ENCODE measurements at regions not wholly inside any gene's neighbourhood (a gene's known extent, or its start where the extent isn't known, plus 50 kb on each side); places are given as distances from the start of the nearest gene placed in this dataset.
A peak's percentile ranks its signal among the peaks of the same experiment; 100 is the strongest.
"Not testable (repeated sequence)": the region's sequence is repeated elsewhere in the genome, so short reads cannot be mapped to it uniquely, and the experiment has no call there.

GRCh38 chr12:5096241-5096924 lies 52.7 kb downstream of the KCNA5 start:
- DNase-seq: no peak

- no peak for DNase-seq
These were observed 54.1 kb downstream of the KCNA5 start for GRCh38 chr12:5097786-5098185.

- no peak for DNase-seq
These were observed 55.5 kb downstream of the KCNA5 start for GRCh38 chr12:5099136-5099535.

- DNase-seq: no peak
These were observed 55.9 kb downstream of the KCNA5 start for GRCh38 chr12:5099591-5099990.

GRCh38 chr12:5101686-5102085 lies 58.0 kb downstream of the KCNA5 start:
- DNase-seq: no peak

GRCh38 chr12:5102261-5102789 lies 58.6 kb downstream of the KCNA5 start:
- DNase-seq: no peak

GRCh38 chr12:5102806-5103205 lies 59.1 kb downstream of the KCNA5 start:
- no peak for DNase-seq

GRCh38 chr12:5110345-5110744 lies 66.7 kb downstream of the KCNA5 start:
- no peak for DNase-seq

GRCh38 chr12:5114436-5114835 lies 70.8 kb downstream of the KCNA5 start:
- DNase-seq: no peak

- not testable (repeated sequence) for DNase-seq
These were observed 78.1 kb downstream of the KCNA5 start for GRCh38 chr12:5121784-5122183.

GRCh38 chr12:5122256-5122831 lies 78.7 kb downstream of the KCNA5 start:
- peak; percentile 11 for DNase-seq

GRCh38 chr12:5123921-5124320 lies 80.2 kb downstream of the KCNA5 start:
- no peak for DNase-seq

- no peak for DNase-seq
These were observed 80.7 kb downstream of the KCNA5 start for GRCh38 chr12:5124401-5124800.

GRCh38 chr12:5134861-5135525 lies 91.3 kb downstream of the KCNA5 start:
- no peak for DNase-seq

- DNase-seq: no peak
These were observed 94.6 kb downstream of the KCNA5 start for GRCh38 chr12:5138256-5138655.

- no peak for DNase-seq
These were observed 95.2 kb downstream of the KCNA5 start for GRCh38 chr12:5138845-5139244.

GRCh38 chr12:5139751-5140150 lies 96.1 kb downstream of the KCNA5 start:
- no peak for DNase-seq

GRCh38 chr12:5140190-5140589 lies 96.5 kb downstream of the KCNA5 start:
- no peak for DNase-seq

GRCh38 chr12:5148880-5149279 lies 105.2 kb downstream of the KCNA5 start:
- no peak for DNase-seq

- no peak for DNase-seq
These were observed 110.4 kb downstream of the KCNA5 start for GRCh38 chr12:5154091-5154490.

- DNase-seq: no peak
These were observed 112.2 kb downstream of the KCNA5 start for GRCh38 chr12:5155866-5156265.

GRCh38 chr12:5160827-5161226 lies 117.1 kb downstream of the KCNA5 start:
- DNase-seq: no peak

GRCh38 chr12:5163661-5164060 lies 120.0 kb downstream of the KCNA5 start:
- DNase-seq: no peak

GRCh38 chr12:5165296-5165970 lies 121.8 kb downstream of the KCNA5 start:
- DNase-seq: no peak

All from NCI-H748 treated with DMSO at 0.1 percent for 48 hours (cell line).